ENCODE measurements at regions not wholly inside any gene's neighbourhood (a gene's known extent, or its start where the extent isn't known, plus 50 kb on each side); places are given as distances from the start of the nearest gene placed in this dataset.
"Not testable (repeated sequence)": the region's sequence is repeated elsewhere in the genome, so short reads cannot be mapped to it uniquely, and the experiment has no call there.

DNA sequence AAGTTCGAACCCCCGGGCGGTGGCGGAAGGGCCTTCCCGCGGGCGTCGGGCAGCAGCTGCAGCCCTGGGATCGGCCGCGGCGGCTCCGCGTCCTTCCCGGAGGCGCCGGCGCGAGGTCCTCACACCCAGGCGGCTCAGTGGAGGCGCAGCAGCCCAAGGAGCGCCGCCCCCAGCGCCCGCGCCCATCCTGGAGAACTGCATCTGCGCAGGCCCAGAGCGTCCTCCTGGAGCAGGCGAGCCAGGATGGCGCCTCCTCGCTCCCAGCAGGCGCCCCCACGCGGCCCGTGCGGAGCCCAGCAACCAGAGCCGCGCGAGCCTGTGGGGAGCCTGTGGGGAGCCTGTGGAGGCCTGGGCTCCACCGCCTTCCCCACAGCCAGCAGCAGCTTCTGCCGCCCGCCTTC is 872.5 kb downstream of the TMEM121 start:
- DNase-seq, result not testable (repeated sequence)

DNA sequence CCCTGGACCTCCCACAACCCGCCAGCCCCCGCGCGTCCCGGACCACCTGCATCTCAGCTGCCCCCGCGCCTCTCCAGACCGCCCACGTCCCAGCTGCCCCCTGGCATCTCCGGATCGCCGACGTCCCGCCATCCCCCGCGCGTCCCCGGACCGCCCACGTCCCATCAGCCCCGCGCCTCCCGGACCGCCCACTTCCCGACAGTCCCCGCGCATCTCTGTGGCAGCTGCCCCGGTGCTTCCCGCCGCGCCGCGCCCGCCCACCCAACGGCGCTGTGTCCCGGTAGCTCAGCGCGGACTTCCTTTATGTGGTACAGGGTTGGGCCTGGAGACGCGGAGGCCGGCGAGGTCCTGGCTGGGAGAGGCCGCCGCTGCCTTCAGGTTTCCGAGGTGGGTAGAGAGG is 874.9 kb downstream of the TMEM121 start:
- DNase-seq, result not testable (repeated sequence)

DNA sequence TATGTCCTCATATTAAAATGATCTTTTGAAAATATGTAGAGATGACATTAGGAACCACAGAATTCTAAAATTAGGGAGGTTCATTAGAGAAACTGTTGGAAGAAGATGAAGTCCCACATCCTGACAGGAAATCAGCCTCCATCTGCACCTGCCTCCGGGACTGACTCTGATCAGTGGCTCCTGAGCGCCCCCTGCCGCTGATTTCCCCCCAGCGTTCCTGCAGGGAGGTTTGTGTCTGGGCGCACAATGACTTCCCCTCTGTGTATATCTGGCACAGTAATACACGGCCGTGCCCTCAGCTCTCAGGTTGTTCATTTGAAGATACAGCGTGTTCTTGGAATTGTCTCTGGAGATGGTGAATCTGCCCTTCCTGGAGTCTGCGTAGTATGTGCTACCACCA is 883.8 kb downstream of the TMEM121 start:
- DNase-seq, result peak; percentile 44

DNA sequence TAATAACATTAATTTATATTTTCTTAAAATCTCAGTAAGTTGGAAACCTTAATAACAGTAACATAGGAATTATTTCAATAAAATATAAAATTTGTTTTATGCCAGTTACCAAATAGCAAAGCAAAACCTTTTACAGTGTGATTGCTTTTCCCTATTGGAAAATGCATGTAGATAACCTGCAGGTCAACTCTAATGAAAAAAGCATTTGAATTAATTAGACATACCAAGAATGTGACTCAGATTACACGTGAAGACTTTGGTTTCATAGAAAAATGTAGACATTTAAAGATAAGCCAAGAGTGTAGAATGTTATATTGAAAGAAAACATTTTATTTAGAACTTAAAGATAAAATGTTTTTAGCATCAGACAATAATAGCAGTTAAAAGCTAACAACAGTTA is 888.1 kb downstream of the TMEM121 start:
- DNase-seq, result no peak

DNA sequence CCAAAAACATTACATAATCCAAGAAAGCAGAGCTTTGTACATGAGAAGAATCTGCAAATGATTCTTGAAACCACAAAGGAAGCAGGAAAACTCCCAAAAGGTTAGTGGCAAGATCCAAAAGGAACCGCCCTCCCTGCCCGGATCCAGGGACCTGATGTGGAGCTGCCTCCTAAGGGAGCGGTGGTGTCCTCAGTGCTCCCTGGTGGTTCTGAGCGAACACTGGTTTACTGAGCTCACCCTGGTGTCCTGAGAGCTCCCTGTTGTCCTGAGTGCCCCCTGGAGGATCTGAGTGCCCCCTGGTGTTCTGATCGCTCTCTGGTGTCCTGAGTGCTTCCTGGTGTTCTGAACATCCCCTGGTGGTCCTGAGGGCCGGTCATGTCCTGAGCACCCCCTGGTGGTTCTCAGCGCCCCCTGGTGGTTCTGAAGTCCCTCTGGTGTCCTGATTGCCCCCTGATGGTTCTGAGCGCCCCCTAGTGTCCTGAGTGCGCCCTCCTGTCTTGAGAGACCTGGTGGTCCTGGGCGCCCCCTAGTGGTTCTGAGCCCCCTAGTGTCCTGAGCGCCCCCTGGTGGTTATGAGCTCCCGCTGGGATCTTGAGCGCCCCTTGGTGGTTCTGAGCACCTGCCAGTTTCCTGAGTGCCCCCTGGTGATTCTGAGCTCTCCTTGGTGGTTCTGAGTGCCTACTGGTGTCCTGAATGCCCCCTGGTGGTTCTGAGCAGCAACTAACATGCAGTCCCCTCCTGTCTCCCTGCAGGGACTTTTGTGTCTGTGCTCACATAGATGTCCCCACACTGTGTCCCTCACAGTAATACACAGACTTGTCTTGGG is 891.1 kb downstream of the TMEM121 start:
- DNase-seq, result peak; percentile 82

DNA sequence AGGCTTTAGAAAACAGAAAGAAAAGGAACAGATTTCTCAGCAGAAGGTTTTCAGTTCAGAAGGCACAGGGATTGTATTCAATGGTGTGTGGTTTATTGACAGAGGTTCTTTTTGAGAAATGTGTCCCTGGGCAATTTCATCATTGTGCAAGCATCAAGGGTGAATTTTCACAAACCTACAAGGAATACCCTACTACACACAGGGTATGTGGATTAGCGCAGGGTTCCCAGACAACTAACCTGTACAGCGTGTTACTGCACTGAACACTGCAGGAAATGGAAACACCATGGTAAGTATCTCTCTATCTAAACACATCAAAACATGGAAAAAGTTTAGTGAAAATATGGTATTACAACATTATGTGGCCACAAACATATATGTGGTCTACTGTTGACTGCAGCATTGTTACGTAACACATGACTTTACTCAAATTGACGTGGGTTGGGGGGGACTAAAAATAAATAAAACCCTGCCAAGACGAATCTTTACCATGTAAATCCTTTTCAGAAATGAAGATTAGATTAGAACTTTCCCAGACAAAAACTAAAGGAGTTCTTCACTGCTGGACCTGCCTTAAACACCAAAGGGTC is 893.1 kb downstream of the TMEM121 start:
- DNase-seq, result no peak

DNA sequence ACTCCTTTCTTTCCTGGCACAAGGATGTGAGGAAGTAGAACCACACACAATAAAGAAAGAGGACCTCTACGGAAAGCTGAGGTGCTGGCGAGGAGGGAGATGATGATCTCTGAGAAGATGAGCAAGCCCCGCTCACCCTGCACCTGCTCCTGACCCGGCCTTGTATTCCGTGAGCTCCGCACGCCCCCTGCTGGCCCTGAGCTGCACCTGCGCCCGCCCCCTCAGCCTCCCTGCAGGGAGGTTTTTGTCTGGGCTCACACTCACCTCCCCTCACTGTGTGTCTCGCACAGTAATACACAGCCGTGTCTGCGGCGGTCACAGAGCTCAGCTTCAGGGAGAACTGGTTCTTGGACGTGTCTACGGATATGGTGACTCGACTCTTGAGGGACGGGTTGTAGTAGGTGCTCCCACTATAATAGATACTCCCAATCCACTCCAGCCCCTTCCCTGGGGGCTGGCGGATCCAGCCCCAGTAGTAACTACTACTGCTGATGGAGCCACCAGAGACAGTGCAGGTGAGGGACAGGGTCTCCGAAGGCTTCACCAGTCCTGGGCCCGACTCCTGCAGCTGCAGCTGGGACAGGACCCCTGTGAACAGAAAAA is 895.1 kb downstream of the TMEM121 start:
- DNase-seq, result not testable (repeated sequence)

DNA sequence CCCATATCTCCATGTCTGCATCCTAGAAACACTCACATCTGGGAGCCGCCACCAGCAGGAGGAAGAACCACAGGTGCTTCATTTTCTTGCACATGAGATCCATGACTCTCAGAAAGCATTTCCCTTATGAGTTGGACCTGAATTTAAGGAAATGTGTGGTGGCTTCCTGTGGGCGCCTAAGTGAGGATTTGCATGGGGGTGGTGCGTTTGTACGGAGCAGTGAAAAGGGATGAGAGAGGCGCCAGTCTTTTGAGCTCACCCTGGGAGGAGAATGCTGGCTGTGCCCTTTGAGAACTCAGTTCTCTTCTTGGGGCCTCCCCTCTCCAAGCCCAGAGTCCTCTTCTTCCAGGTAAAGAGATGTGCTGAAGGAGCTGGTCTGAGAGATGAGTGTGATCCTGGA is 895.7 kb downstream of the TMEM121 start:
- no peak for DNase-seq

DNA sequence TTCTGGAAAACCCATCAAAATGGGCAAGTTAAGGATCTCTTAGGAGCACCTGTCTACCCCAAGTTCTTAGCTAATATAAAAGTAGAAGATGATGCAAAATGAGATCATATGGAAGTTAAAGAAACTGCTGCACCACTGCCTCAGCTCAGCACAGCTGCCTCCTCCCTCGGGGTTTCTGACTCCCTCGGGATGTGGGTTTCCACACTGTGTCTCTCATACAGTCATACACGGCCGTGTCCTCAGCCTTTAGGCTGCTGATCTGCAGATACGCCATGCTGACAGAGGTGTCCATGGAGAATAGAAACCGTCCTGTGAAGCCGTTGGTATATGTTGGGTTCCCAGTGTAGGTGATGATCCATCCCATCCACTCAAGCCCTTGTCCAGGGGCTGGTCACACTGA is 898.8 kb downstream of the TMEM121 start:
- not testable (repeated sequence) for DNase-seq

DNA sequence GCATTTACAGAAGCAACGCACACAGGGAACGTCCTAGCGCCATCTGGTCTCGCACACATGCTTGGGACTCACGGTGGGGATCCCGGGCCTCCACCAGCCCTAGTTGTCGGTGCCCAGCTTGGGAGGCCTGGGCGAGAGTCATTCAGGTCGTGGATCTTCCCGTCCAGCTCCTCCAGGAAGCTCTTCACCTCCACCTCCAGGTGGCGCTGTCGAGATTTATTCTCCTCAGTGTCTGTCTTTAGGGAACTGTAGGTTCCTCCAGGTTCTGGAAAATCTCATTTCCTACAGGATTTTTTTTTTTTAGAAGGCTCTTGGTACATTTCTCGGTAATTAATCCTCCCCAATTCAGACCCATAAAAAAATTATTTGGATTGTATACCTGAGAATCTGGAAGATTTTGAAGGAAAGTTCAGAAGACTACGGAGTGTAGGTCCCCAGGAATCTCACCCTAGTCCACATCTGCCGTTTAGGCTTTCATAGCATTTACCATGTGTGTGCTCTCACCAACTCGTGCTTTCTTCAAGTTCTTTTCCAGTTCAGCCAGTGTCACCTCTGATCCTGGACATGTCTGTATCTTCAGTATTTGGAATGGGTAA is 910.0 kb downstream of the TMEM121 start:
- DNase-seq, result peak; percentile 70

DNA sequence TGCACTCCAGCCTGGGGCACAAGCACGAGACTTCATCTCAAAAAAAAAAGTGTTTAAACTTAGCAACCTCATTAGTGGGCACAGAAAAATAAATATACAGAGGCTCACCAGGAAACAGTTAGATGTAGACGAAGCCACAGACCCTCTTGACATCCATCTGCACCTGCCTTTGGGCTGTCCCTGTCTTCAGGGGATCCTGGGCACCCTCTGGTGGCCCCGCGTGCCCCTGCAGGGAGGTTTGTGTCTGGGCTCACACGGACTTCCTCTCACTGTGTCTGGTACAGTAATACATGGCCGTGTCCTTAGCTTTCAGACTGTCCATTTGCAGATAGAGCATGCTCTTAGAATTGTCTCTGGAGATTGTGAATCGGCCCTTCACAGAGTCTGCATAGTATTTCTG is 916.5 kb downstream of the TMEM121 start:
- peak; percentile 49 for DNase-seq

DNA sequence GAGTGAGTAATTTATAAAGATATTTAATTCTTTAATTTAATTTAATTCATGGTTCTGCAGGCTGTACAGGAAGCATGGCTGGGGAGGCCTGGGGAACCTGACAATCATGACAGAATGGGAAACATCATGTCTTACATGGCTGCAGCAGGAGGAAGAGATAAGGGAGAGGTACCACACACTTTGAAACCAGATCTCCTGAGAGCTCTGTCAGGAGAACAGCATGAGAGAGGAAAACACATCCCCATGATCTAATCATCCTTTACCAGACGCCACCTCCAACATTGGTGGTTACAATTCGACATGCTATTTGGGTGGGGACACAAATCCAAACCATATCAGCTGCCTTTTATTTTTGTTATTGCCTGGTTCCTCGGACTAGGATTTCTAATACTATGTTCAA is 928.6 kb downstream of the TMEM121 start:
- DNase-seq, result no peak

DNA sequence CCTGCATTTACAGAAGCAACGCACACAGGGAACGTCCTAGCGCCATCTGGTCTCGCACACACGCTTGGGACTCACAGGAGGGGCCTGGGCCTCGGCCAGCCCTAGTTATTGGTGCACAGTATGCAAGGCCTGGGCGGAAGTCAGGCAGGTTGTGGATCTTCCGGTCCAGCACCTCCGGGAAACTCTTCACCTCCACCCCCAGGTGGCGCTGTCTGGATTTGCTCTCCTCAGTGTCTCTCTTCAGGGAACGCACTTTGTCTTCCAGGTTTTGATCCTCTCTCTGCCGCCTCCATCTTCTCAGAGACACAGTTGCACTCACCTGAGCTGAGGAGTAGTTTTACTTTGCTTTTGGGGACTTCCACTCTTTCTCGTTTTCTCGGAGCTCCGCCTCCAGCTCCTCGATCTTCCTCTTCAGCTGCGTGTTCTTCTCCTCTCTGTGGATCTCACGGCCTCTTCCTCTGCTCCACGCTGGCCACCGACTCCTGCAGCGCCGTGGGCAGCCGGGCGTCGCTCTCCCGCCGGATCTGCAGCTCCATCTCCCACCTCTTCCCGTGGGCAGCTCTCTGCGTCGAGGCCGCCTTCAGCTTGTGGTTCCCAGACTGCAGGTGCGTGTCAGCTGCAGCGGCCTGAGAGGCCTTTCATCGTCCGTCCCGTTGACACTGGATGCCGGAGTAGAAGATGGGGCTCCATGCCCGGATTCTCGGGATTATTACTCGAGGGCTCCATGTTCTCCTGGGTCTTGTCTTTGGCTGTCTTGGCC is 933.8 kb downstream of the TMEM121 start:
- peak; percentile 71 for DNase-seq

DNA sequence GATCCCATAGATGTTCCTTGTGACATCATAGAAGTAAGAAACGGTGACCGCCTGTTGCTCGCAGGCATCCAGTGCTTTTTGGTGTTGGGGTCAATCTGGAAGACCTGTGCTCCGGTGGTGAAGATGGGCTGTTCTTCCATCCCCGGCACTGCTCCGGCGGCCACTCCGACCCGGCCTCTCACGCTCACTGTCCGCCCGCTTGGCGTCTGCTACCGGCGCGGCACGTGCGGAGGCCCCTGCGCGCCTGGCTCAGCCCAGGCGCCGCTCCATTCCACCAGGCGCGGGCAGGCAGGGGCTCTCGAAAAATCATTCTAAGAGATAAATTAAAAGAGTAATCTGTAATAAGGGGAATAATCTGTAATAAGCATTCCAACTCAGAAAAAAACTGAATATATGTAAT is 934.5 kb downstream of the TMEM121 start:
- no peak for DNase-seq

DNA sequence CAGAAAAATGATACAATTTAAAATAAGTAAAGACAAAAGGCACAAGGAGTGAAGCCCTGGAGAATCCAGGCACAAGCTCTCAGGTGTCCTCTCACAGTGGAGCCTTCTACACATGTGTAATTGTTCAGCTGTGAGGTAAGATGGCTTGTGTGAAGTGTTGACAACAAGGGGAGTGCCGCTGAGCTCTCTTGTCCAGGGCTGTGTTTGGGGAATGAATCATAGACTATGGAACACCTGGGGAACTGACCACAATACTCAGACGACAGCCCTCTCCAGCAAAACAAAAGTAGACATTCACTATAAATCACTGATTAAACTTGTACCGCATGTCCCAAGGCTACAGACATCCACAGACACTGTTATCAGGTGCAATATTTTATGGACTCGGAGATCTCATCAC is 940.1 kb downstream of the TMEM121 start:
- DNase-seq, result not testable (repeated sequence)

DNA sequence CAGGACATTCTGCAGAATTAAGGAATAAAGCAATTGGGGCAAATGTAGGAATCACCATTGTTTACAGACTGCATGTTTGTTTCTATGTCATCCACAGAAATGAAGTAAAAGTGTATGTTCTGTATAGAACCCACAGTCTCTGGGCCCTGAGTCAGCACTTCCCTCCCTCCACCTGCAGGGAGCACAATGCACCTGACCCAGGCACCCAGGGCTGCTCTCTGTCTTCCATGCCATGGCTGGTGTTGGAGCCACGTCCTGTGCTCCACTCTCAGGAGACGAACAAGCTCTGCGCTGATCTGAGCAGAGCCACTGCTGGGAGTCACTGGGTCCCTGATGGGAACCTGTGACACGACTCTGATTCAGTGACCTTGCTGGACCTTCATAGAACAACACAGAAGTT is 942.5 kb downstream of the TMEM121 start:
- not testable (repeated sequence) for DNase-seq

DNA sequence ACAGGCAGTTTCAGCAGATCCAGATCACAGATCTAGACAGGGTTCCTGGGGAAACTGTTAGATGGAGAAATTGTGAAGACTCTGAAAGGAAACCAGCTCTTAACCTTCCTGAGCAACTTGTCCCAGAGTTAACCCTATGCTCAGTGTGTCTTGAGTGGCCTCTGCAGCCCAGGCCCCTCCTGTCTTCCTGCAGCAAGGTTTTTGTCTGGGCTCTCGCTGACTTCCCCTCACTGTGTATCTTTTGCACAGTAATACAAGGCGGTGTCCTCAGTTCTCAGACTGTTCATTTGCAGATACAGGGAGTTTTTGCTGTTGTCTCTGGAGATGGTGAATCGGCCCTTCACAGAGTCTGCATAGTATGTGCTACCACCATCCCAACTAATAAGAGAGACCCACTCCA is 943.6 kb downstream of the TMEM121 start:
- not testable (repeated sequence) for DNase-seq

DNA sequence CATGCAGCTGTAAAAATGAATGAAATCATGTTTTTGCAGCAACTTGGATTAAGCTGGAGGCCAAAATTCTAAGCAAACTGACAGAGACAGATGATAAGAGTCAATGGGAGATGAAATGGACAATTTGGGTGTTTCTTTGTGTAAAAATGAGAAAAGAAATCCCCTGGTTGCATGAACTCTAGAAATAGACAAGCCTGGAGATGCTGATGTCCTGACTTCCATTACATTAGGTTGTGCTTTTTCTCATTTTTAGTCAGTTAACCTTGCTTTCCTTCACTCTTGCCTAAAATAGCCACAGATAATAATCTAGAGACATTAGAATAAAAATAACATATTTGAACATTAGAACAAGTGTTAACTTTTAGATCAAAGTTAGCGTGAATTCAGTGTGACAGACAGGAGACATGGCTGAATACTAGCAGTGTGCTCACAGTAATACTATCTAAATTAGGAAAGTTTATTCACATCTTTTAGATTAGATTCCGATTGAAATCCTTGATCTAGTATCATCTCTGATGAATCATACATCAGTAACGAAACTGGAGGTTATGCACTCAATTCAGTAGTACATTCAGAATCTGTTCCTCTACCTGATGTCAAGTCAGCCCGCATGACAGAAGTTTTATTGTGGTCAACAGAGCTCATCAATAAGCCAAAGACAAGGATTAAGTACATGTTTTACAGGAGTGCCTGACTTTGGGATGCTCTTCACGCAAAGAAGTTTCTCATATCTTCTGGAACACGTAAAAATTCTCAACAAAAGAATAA is 948.1 kb downstream of the TMEM121 start:
- not testable (repeated sequence) for DNase-seq

DNA sequence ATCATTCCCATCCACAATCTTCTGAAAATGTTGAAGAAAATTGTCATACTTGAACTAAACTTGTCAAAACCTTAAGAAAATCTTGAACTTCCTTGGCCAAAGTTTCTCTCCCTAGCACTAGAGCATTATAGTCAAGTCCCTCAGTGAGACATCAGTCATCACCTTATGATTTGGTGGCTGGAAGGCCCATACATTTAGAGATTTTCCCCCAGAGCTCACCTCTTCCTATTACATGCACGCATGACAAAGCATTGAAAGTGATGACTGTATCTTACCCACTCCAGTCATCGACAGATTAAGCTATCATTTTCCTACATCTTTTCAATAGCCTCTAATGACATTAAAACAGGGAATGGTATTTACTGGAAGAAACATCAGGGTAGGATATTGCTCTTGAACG is 948.8 kb downstream of the TMEM121 start:
- DNase-seq, result not testable (repeated sequence)

DNA sequence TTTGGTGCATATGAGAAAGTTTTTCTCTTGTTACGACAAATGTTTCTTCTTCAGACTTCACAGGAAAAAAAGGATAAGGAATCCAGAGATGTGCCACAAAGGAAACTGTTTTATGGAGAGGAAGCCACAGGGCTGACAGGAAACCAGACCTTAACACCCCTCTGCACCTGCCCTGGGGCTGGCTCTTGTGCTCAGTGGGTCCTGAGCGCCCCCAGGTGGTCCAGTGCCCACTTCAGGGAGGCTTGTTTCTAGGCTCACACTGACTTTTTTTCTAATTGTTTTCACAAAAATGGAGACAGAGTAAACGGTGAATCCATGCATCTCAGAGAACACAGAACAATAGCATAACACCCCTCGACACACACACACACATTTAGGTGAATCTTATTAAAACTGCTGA is 951.2 kb downstream of the TMEM121 start:
- DNase-seq, result not testable (repeated sequence)

DNA sequence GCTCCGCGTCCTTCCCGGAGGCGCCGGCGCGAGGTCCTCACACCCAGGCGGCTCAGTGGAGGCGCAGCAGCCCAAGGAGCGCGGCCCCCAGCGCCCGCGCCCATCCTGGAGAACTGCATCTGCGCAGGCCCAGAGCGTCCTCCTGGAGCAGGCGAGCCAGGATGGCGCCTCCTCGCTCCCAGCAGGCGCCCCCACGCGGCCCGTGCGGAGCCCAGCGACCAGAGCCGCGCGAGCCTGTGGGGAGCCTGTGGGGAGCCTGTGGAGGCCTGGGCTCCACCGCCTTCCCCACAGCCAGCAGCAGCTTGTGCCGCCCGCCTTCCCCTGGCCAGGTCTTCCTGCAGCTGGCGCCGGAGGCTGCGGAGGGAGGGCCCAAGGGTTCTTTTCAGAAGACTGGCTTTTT is 953.9 kb downstream of the TMEM121 start:
- not testable (repeated sequence) for DNase-seq

DNA sequence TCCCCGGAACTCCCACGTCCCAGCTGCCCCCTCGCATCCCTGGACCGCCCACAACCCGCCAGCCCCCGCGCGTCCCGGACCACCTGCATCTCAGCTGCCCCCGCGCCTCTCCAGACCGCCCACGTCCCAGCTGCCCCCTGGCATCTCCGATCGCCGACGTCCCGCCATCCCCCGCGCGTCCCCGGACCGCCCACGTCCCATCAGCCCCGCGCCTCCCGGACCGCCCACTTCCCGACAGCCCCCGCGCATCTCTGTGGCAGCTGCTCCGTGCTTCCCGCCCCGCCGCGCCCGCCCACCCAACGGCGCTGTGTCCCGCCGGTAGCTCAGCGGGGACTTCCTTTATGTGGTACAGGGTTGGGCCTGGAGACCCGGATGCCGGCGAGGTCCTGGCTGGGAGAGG is 955.8 kb downstream of the TMEM121 start:
- DNase-seq, result not testable (repeated sequence)
